Lung (tissue), 11 donors: ENCODE measurements at regions not wholly inside any gene's neighbourhood (a gene's known extent, or its start where the extent isn't known, plus 50 kb on each side); places are given as distances from the start of the nearest gene placed in this dataset.
A peak's percentile ranks its signal among the peaks of the same experiment; 100 is the strongest.

Experiments
- ATAC-seq: fragments of 200-7000 bp; cut with Tn5 transposase; one replicate; pipeline ENCODE4 v1.9.1; 2020; ENCODE audit warnings: moderate number of reproducible peaks; ENCODE audit not compliant: insufficient read depth, low FRiP score
- DNase-seq, 3 donors: peaks; one replicate each; pipeline ENCODE4 v3.0.0-alpha.2; 2013 to 2017
- H3K27ac ChIP-seq, 2 donors: one replicate each; pipeline ENCODE4 v1.5.1; 2013; ENCODE audit warnings: mild to moderate bottlenecking in 2 of 2, moderate library complexity in 2 of 2, control low read depth in 1 of 2, inconsistent platforms in 1 of 2, low read depth in 1 of 2, low read length in 1 of 2
- H3K27me3 ChIP-seq, 3 donors: one replicate each; pipeline ENCODE4 v1.5.1; 2013; ENCODE audit warnings: low read length in 2 of 3; ENCODE audit not compliant: control insufficient read depth in 3 of 3, insufficient read depth in 3 of 3
- H3K36me3 ChIP-seq, 4 donors: one replicate each; pipeline ENCODE4 v1.5.1; 2013; ENCODE audit warnings: low read length in 4 of 4, mild to moderate bottlenecking in 1 of 4, moderate library complexity in 1 of 4; ENCODE audit not compliant: control insufficient read depth in 4 of 4, insufficient read depth in 4 of 4
- H3K4me1 ChIP-seq, 5 donors: one replicate each; pipeline ENCODE4 v1.5.1; 2013; ENCODE audit warnings: low read length in 5 of 5, mild to moderate bottlenecking in 2 of 5, moderate library complexity in 1 of 5; ENCODE audit not compliant: control insufficient read depth in 5 of 5, insufficient read depth in 5 of 5
- H3K4me3 ChIP-seq: one replicate; pipeline ENCODE4 v1.5.1; 2013; ENCODE audit warnings: mild to moderate bottlenecking, control low read depth, moderate library complexity
- H3K9ac ChIP-seq, 2 donors: one replicate each; pipeline ENCODE4 v1.5.1; 2013; ENCODE audit warnings: low read length in 2 of 2, control low read depth in 1 of 2; ENCODE audit not compliant: insufficient read depth in 1 of 2
- H3K9me3 ChIP-seq, 4 donors: one replicate each; pipeline ENCODE4 v1.5.1; 2013; ENCODE audit warnings: low read length in 3 of 4, mild to moderate bottlenecking in 1 of 4, moderate library complexity in 1 of 4; ENCODE audit not compliant: control insufficient read depth in 4 of 4, insufficient read depth in 3 of 4
- CTCF ChIP-seq: IDR thresholded peaks from 2 replicates; pipeline ENCODE4 v1.5.1; 2012; ENCODE audit warnings: mild to moderate bottlenecking; ENCODE audit errors: control extremely low read depth, extremely low read depth
- WGBS, 2 donors: extraction: QIAGEN DNeasy Blood & Tissue Kit; methylation state at CpG; one replicate each; pipeline ENCODE4 v1.1.7; 2013; 5-methylcytosine and 5-hydroxymethylcytosine counted together
- donor health status: control.
- donor health status: control.
- donor health status: Bipolar disorder and iron deficiency.
- donor health status: healthy.
- donor health status: DM: yes; HTN: yes; CAD: no.

- ATAC-seq: peak; percentile 77
- Histone ChIP-seq H3K9ac (no peak overlapping the region), H3K27ac (no peak overlapping the region), H3K27me3 (no peaks in the 10 kb centered on the region), H3K4me3 (no peak overlapping the region), H3K9me3 (no peaks in the 10 kb centered on the region), H3K4me1 (peaks cover 0 to 4% (median 0%) of the 10 kb centered on the region in 5 donors), H3K36me3 (no peaks in the 10 kb centered on the region)
- WGBS, 2 donors: 68 to 70% methylated on average over 4 of the region's 4 CpGs
- peak; percentile 41 for TF ChIP-seq CTCF
- DNase-seq: peak; percentile 28 to 92 (median 87)
These were observed 270.4 kb downstream of the HGF start for GRCh38 chr7:81499262-81500116.

DNA sequence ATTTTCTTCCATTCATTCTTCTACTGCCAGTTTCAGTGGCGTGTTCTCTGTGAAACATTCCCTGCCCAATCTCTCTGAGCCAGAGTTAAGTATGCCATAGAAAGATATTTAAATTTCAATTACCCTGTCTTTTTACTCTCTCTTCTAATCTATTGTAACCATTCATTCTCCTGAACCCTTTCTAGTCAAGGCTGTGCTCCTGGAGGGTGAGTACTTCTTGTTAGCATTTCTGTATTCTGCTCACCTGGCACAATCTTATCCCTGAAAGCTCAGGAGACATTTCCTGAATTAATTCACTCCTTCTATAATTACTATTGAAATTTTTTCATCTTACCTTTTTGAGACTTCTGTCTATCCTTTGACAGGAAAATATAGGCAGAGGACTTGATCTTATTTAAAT is 271.7 kb downstream of the HGF start:
- Histone ChIP-seq H3K36me3 (no peaks in the 10 kb centered on the region), H3K27me3 (no peaks in the 10 kb centered on the region), H3K9me3 (no peaks in the 10 kb centered on the region), H3K4me1 (peaks cover 0 to 4% (median 0%) of the 10 kb centered on the region in 5 donors), H3K27ac (no peak overlapping the region), H3K9ac (no peak overlapping the region), H3K4me3 (no peak overlapping the region)
- WGBS, 2 donors: 93 to 94% methylated on average over 1 of the region's 1 CpG
- TF ChIP-seq CTCF: no peak
- DNase-seq: no peak
- ATAC-seq: no peak

GRCh38 chr7:81492910-81493309 is 276.9 kb downstream of the HGF start:
- no peaks in the 10 kb centered on the region for H3K36me3 ChIP-seq
- H3K4me3 ChIP-seq: no peak overlapping the region
- H3K9me3 ChIP-seq: no peaks in the 10 kb centered on the region
- WGBS, 2 donors: 91 to 95% methylated on average over 1 of the region's 1 CpG
- no peak overlapping the region for H3K27ac ChIP-seq
- ATAC-seq: no peak
- no peak for DNase-seq
- H3K9ac ChIP-seq: no peak overlapping the region
- H3K27me3 ChIP-seq: no peaks in the 10 kb centered on the region
- TF ChIP-seq CTCF: no peak
- no peaks in the 10 kb centered on the region for H3K4me1 ChIP-seq
